ENCODE measurements at regions not wholly inside any gene's neighbourhood (a gene's known extent, or its start where the extent isn't known, plus 50 kb on each side); places are given as distances from the start of the nearest gene placed in this dataset.

GRCh38 chr3:94234177-94234788, 171.4 kb downstream of the NSUN3 start:
- peak; percentile 63 for DNase-seq (ENCODE audit: low read depth)
- TF ChIP-seq CTCF (IDR thresholded peaks at IDR 0.05; ENCODE audit: insufficient read depth, low read depth, low read length, missing control alignments): peak; percentile 71
- H3K4me3 ChIP-seq (ENCODE audit: low read length): no peak overlapping the region

- no peak overlapping the region for H3K4me3 ChIP-seq (ENCODE audit: low read length)
- DNase-seq (ENCODE audit: low read depth): no peak
- no peak for TF ChIP-seq CTCF (IDR thresholded peaks at IDR 0.05; ENCODE audit: insufficient read depth, low read depth, low read length, missing control alignments)
These were observed 179.1 kb downstream of the NSUN3 start for GRCh38 chr3:94241986-94242385.

- H3K4me3 ChIP-seq (ENCODE audit: low read length): no peak overlapping the region
- no peak for TF ChIP-seq CTCF (IDR thresholded peaks at IDR 0.05; ENCODE audit: insufficient read depth, low read depth, low read length, missing control alignments)
- no peak for DNase-seq (ENCODE audit: low read depth)
These were observed 183.3 kb downstream of the NSUN3 start for GRCh38 chr3:94246171-94246570.

GRCh38 chr3:94248042-94248441, 185.2 kb downstream of the NSUN3 start:
- H3K4me3 ChIP-seq (ENCODE audit: low read length): no peak overlapping the region
- DNase-seq (ENCODE audit: low read depth): no peak
- TF ChIP-seq CTCF (IDR thresholded peaks at IDR 0.05; ENCODE audit: insufficient read depth, low read depth, low read length, missing control alignments): no peak

- peak; percentile 76 for DNase-seq (ENCODE audit: low read depth)
- H3K4me3 ChIP-seq (ENCODE audit: low read length): no peak overlapping the region
- peak; percentile 90 for TF ChIP-seq CTCF (IDR thresholded peaks at IDR 0.05; ENCODE audit: insufficient read depth, low read depth, low read length, missing control alignments)
These were observed 186.7 kb downstream of the NSUN3 start for GRCh38 chr3:94249491-94250079.

GRCh38 chr3:94251566-94251965, 188.7 kb downstream of the NSUN3 start:
- DNase-seq (ENCODE audit: low read depth): no peak
- H3K4me3 ChIP-seq (ENCODE audit: low read length): no peak overlapping the region
- no peak for TF ChIP-seq CTCF (IDR thresholded peaks at IDR 0.05; ENCODE audit: insufficient read depth, low read depth, low read length, missing control alignments)

GRCh38 chr3:94252316-94252715, 189.5 kb downstream of the NSUN3 start:
- TF ChIP-seq CTCF (IDR thresholded peaks at IDR 0.05; ENCODE audit: insufficient read depth, low read depth, low read length, missing control alignments): no peak
- DNase-seq (ENCODE audit: low read depth): no peak
- no peak overlapping the region for H3K4me3 ChIP-seq (ENCODE audit: low read length)

Data from epithelial cell of esophagus (primary cell).